Activated T-helper 1 cell treated with anti-CD3 and anti-CD28 coated beads, Interleukin-12 subunit alpha, Interleukin-12 subunit beta, Interleukin-2, Interleukin-4 antibody, amounts not matched to agents 30 ng/mL and 10 ng/mL and 1 ng/mL, durations not matched to agents 14 hours and 24 hours and 36 hours (primary cell): ENCODE measurements at regions not wholly inside any gene's neighbourhood (a gene's known extent, or its start where the extent isn't known, plus 50 kb on each side); places are given as distances from the start of the nearest gene placed in this dataset.
A peak's percentile ranks its signal among the peaks of the same experiment; 100 is the strongest.

Experiments
- DNase-seq: peaks from one replicate; pipeline ENCODE4 v3.0.0; 2021; ENCODE audit warnings: low spot score
- H3K27ac Mint-ChIP-seq: one replicate; pipeline ENCODE4 v1.8.0; 2021; ENCODE audit warnings: mild to moderate bottlenecking, mixed read lengths
- H3K27me3 Mint-ChIP-seq: one replicate; pipeline ENCODE4 v1.8.0; 2022; ENCODE audit warnings: mild to moderate bottlenecking, moderate library complexity, mixed read lengths; ENCODE audit not compliant: insufficient read depth
- H3K36me3 Mint-ChIP-seq: one replicate; pipeline ENCODE4 v1.8.0; 2021; ENCODE audit warnings: low read depth, mixed read lengths
- H3K4me1 Mint-ChIP-seq: one replicate; pipeline ENCODE4 v1.8.0; 2021; ENCODE audit warnings: low read depth, mixed read lengths
- H3K4me3 Mint-ChIP-seq: one replicate; pipeline ENCODE4 v1.8.0; 2021; ENCODE audit warnings: mild to moderate bottlenecking, moderate library complexity, mixed read lengths
- H3K9me3 Mint-ChIP-seq: one replicate; pipeline ENCODE4 v1.8.0; 2021; ENCODE audit warnings: mixed read lengths
- intact Hi-C: fragments of 100-400 bp; cut with micrococcal nuclease; formaldehyde crosslinking; loops from one replicate; pipeline ENCODE4 v1.15.1; 2024

- DNase-seq: no peak
- no peaks in the 10 kb centered on the region for H3K4me1 Mint-ChIP-seq
- H3K9me3 Mint-ChIP-seq: no peaks in the 10 kb centered on the region
- intact Hi-C loops: no loop called here
- no peak overlapping the region for H3K4me3 Mint-ChIP-seq
- H3K27ac Mint-ChIP-seq: no peak overlapping the region
- H3K36me3 Mint-ChIP-seq: no peaks in the 10 kb centered on the region
- H3K27me3 Mint-ChIP-seq: peaks cover 6% of the 10 kb centered on the region
Observed at GRCh38 chr11:8330404-8330803, 66.7 kb upstream of the LMO1 start.

DNA sequence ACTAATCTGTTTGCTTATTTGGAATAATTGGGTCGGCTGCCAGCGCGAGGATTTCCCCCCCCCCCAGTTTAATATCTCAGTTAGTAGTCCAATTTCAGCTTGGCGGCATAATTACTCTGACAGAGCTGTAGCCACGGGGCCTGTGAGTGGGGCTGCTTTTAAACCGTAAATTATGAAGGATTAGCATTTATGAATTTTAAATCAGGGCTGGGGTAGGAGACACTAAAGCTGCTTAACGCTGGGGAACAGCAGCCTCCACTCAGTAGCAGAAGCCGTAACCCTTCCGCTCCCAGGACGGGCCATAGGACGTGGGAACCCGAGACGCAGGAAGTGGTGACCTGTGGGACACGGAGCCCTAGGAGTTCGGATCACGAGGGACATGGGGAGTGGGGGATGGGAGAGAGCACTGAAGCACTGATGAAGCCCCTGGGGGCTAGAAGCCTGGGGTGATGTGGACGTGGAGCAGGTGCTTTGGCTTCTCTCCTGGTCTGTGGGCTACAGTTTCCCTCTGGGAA is 66.2 kb upstream of the LMO1 start:
- intact Hi-C loops: loop anchor here (2.0 kb wide), 1 partner anchor 237 kb away; no protein-coding TSS in a partner anchor
- H3K36me3 Mint-ChIP-seq: no peaks in the 10 kb centered on the region
- H3K4me3 Mint-ChIP-seq: no peak overlapping the region
- H3K4me1 Mint-ChIP-seq: no peaks in the 10 kb centered on the region
- peaks cover 6% of the 10 kb centered on the region for H3K27me3 Mint-ChIP-seq
- no peak overlapping the region for H3K27ac Mint-ChIP-seq
- no peak for DNase-seq
- no peaks in the 10 kb centered on the region for H3K9me3 Mint-ChIP-seq

DNA sequence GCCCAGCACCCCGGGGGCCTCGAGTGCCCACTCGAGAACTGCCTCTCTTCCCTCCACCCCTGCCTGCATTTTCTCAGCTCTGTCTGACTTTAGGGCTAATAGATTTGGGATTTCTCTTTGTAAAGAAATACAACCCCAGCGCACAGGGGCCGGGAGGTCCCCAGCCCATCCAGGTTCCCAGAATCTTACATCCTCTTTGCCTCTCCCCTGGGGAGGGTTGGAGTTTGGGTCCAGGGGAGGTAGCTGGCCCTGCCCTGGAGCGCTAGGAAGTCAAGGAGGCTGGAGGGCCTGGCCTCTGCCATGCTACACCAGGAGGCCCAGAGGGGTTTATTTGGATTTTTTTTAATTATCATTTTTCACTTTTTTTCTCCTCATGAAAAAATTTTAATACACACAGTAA is 65.7 kb upstream of the LMO1 start:
- H3K9me3 Mint-ChIP-seq: no peaks in the 10 kb centered on the region
- H3K4me3 Mint-ChIP-seq: no peak overlapping the region
- H3K27me3 Mint-ChIP-seq: peaks cover 6% of the 10 kb centered on the region
- H3K36me3 Mint-ChIP-seq: no peaks in the 10 kb centered on the region
- H3K4me1 Mint-ChIP-seq: no peaks in the 10 kb centered on the region
- no peak overlapping the region for H3K27ac Mint-ChIP-seq
- no peak for DNase-seq
- intact Hi-C loops: loop anchor here (2.0 kb wide), 1 partner anchor 237 kb away; no protein-coding TSS in a partner anchor

GRCh38 chr11:8328848-8329330 is 65.2 kb upstream of the LMO1 start:
- Mint-ChIP-seq H3K27me3 (peaks cover 6% of the 10 kb centered on the region), H3K4me1 (no peaks in the 10 kb centered on the region), H3K36me3 (no peaks in the 10 kb centered on the region), H3K4me3 (no peak overlapping the region), H3K27ac (no peak overlapping the region), H3K9me3 (no peaks in the 10 kb centered on the region)
- DNase-seq: peak; percentile 42
- intact Hi-C loops: loop anchor here (2.0 kb wide), 1 partner anchor 238 kb away; no protein-coding TSS in a partner anchor

DNA sequence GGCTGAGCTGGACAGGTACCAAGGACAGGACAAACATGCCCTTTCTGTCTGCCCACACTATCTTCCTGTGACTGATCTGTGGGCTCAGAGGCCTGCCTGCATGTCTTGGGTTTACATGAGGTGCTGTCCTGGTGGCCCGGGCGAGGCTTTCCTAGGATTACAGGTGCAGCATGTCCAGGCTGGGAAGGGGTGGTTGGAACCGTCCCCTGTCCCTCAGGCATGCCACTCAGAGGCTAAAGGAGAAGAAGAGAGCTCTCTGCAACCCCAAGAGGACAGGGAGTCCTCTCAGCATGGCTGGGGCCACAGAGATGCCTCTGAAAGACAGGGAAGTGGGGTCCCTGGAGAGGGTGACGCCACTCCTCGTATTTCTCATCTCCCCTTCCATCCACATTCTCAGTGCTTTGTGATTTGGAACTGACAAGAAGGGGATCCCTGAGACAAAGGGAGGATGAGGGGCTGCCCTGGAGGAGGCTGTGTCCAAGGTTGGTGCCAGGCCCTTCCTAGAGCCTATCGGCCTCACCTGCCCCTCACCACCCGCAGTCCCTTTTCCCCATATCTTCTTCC is 64.6 kb upstream of the LMO1 start:
- Mint-ChIP-seq H3K36me3 (no peaks in the 10 kb centered on the region), H3K27me3 (peaks cover 6% of the 10 kb centered on the region), H3K4me3 (no peak overlapping the region), H3K9me3 (no peaks in the 10 kb centered on the region), H3K27ac (no peak overlapping the region), H3K4me1 (no peaks in the 10 kb centered on the region)
- intact Hi-C loops: loop anchor here (2.0 kb wide), 1 partner anchor 238 kb away; no protein-coding TSS in a partner anchor
- DNase-seq: no peak

DNA sequence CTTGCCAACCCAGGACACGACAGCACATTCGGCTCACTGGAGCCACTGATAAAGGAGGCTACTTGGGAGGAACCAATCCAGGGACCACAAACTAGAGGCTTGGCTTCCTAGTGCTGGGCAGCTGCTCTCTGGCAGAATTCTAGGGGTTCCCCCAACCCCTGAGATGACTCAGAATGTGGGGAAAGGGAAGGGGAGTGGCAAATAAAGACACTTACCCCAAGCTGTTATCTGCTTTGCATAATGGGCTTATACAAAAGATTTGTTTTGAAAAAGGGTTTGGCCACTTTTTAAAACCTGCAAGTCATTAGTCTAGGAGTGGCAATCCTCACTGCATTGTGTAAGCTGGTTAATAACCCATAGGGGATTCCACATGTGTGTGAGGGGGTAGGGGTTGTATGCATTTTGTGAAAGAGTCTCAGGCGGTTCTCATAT is 64.1 kb upstream of the LMO1 start:
- Mint-ChIP-seq H3K9me3 (no peaks in the 10 kb centered on the region), H3K27me3 (peaks cover 7% of the 10 kb centered on the region), H3K4me3 (no peak overlapping the region), H3K36me3 (no peaks in the 10 kb centered on the region), H3K4me1 (no peaks in the 10 kb centered on the region), H3K27ac (no peak overlapping the region)
- no peak for DNase-seq
- intact Hi-C loops: loop anchor here (2.0 kb wide), 1 partner anchor 239 kb away; no protein-coding TSS in a partner anchor

DNA sequence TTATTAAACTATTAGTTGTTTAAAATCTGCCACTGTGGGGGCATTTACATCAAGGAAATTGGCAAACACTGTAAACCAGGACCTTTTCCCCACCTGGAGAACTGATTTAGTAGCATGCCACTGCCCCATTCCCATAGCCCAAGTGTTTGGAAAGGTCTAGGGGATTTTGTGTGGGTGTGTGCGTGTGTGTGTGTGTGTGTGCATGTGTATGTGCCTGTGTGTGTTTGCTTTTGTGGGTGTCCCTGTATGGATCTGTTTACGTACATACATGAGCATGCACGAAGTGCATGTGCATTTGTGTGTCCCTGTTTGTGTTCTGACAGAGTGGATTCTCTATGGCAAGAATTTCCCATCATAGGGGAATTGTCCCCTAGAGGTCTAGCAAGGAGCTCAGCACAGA is 62.7 kb upstream of the LMO1 start:
- no peaks in the 10 kb centered on the region for H3K4me1 Mint-ChIP-seq
- no peak overlapping the region for H3K27ac Mint-ChIP-seq
- DNase-seq: no peak
- no peaks in the 10 kb centered on the region for H3K36me3 Mint-ChIP-seq
- H3K9me3 Mint-ChIP-seq: no peaks in the 10 kb centered on the region
- intact Hi-C loops: no loop called here
- H3K4me3 Mint-ChIP-seq: no peak overlapping the region
- peaks cover 9% of the 10 kb centered on the region for H3K27me3 Mint-ChIP-seq

DNA sequence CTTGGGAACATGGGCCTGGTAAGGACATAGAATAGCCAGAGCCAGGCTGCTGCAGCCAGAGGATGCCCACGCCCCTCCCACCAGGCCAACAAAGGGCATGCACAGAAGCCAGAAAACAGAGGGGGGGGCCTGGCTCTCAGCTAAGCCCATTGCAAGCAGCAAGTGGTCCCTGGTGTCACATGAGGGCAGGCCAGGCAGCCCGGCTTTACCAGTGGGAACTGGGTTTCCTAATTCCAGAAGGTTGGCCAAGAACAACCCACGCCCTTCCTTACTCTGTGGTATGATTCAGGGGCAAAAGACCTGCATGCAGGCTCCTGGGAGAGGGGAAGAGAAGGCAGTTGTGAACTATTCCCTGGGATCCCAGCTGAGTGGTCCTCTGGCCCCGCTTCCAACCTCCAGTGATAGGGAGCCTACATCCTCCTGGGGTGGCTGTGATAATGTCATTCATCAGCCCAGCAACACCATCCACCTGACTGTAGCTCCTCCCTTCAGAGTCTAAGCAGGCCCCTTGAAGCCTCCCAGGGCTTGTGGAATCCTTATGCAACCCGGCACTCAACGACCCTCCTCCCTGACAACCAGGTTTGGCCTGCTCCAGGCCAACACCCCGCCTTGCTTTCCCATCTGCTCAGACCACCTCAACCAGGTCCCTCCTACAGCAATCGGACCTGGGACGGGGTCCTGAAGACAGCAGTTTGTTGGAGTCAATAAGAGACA is 62.1 kb upstream of the LMO1 start:
- H3K27ac Mint-ChIP-seq: no peak overlapping the region
- no peak for DNase-seq
- no peaks in the 10 kb centered on the region for H3K4me1 Mint-ChIP-seq
- no peaks in the 10 kb centered on the region for H3K9me3 Mint-ChIP-seq
- H3K27me3 Mint-ChIP-seq: peaks cover 6% of the 10 kb centered on the region
- no peak overlapping the region for H3K4me3 Mint-ChIP-seq
- no peaks in the 10 kb centered on the region for H3K36me3 Mint-ChIP-seq
- intact Hi-C loops: no loop called here

- intact Hi-C loops: no loop called here
Observed at GRCh38 chr11:8323161-8323935, 59.7 kb upstream of the LMO1 start.

DNA sequence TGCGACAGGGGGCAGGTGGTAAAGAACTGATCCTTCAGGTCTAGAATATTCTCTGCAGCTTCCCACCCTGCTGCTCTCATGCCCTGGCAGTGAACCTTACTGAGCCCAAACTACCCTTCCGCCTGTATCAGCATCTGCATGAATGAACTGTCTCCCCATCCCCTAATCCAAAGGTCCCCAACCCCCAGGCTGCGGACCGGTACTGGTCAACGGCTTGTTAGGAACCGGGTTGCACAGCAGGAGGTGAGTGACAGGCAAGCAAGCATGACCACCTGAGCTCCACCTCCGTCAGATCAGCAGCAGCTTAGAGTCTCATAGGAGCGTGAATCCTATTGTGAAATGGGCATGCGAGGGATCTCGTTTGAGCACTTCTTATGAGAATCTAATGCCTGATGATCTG is 58.2 kb upstream of the LMO1 start:
- H3K4me3 Mint-ChIP-seq: no peak overlapping the region
- no peak for DNase-seq
- intact Hi-C loops: no loop called here
- no peak overlapping the region for H3K27ac Mint-ChIP-seq
- no peaks in the 10 kb centered on the region for H3K36me3 Mint-ChIP-seq
- H3K27me3 Mint-ChIP-seq: peaks cover 3% of the 10 kb centered on the region
- no peaks in the 10 kb centered on the region for H3K9me3 Mint-ChIP-seq
- no peaks in the 10 kb centered on the region for H3K4me1 Mint-ChIP-seq

More at GRCh38 chr11:8323161-8323935, 59.7 kb upstream of the LMO1 start:
- no peaks in the 10 kb centered on the region for H3K4me1 Mint-ChIP-seq
- no peaks in the 10 kb centered on the region for H3K9me3 Mint-ChIP-seq
- DNase-seq: no peak
- H3K27me3 Mint-ChIP-seq: peaks cover 3% of the 10 kb centered on the region
- H3K4me3 Mint-ChIP-seq: no peak overlapping the region
- no peaks in the 10 kb centered on the region for H3K36me3 Mint-ChIP-seq
- no peak overlapping the region for H3K27ac Mint-ChIP-seq

- DNase-seq: no peak
- H3K36me3 Mint-ChIP-seq: no peaks in the 10 kb centered on the region
- H3K27me3 Mint-ChIP-seq: peaks cover 5% of the 10 kb centered on the region
- H3K27ac Mint-ChIP-seq: no peak overlapping the region
- intact Hi-C loops: no loop called here
- no peak overlapping the region for H3K4me3 Mint-ChIP-seq
- no peaks in the 10 kb centered on the region for H3K4me1 Mint-ChIP-seq
- H3K9me3 Mint-ChIP-seq: no peaks in the 10 kb centered on the region
Observed at GRCh38 chr11:8320076-8320475, 56.4 kb upstream of the LMO1 start.

GRCh38 chr11:8318536-8318935 is 54.9 kb upstream of the LMO1 start:
- H3K27ac Mint-ChIP-seq: no peak overlapping the region
- H3K9me3 Mint-ChIP-seq: no peaks in the 10 kb centered on the region
- H3K4me1 Mint-ChIP-seq: no peaks in the 10 kb centered on the region
- H3K27me3 Mint-ChIP-seq: peaks cover 5% of the 10 kb centered on the region
- no peak for DNase-seq
- intact Hi-C loops: no loop called here
- no peaks in the 10 kb centered on the region for H3K36me3 Mint-ChIP-seq
- H3K4me3 Mint-ChIP-seq: no peak overlapping the region

GRCh38 chr11:8317159-8317558 is 53.5 kb upstream of the LMO1 start:
- H3K27me3 Mint-ChIP-seq: peaks cover 2% of the 10 kb centered on the region
- H3K9me3 Mint-ChIP-seq: no peaks in the 10 kb centered on the region
- H3K4me1 Mint-ChIP-seq: no peaks in the 10 kb centered on the region
- no peak overlapping the region for H3K27ac Mint-ChIP-seq
- H3K4me3 Mint-ChIP-seq: no peak overlapping the region
- intact Hi-C loops: no loop called here
- no peaks in the 10 kb centered on the region for H3K36me3 Mint-ChIP-seq
- no peak for DNase-seq
